Karpas-422 (cell line): ENCODE measurements at regions not wholly inside any gene's neighbourhood (a gene's known extent, or its start where the extent isn't known, plus 50 kb on each side); places are given as distances from the start of the nearest gene placed in this dataset.

Experiments used
- DNase-seq: peaks from one replicate; pipeline ENCODE4 v3.0.0-alpha.2; 2015
- H2AFZ ChIP-seq: fragments of 200-600 bp; sonication (generic); 2 replicates; pipeline ENCODE4 v1.6.1; 2014; ENCODE audit warnings: antibody characterized with exemption, low read length, mixed read lengths
- H3K27ac ChIP-seq: fragments of 200-600 bp; sonication (generic); 2 replicates; pipeline ENCODE4 v1.5.1; 2014; ENCODE audit warnings: mild to moderate bottlenecking, low read length, moderate library complexity
- H3K27me3 ChIP-seq: fragments of 200-600 bp; sonication (generic); 2 replicates; pipeline ENCODE4 v1.6.1; 2014; ENCODE audit warnings: low read length, mixed read lengths
- H3K36me3 ChIP-seq: fragments of 200-600 bp; sonication (generic); 2 replicates; pipeline ENCODE4 v1.6.1; 2014; ENCODE audit warnings: low read length, mixed read lengths; ENCODE audit not compliant: insufficient read depth
- H3K4me1 ChIP-seq: fragments of 200-600 bp; sonication (generic); 2 replicates; pipeline ENCODE4 v1.6.1; 2014; ENCODE audit warnings: mild to moderate bottlenecking, low read length, mixed read lengths
- H3K4me2 ChIP-seq: fragments of 200-600 bp; sonication (generic); 2 replicates; pipeline ENCODE4 v1.6.1; 2014; ENCODE audit warnings: low read length, low read depth, mild to moderate bottlenecking; ENCODE audit not compliant: poor library complexity, severe bottlenecking
- H3K4me3 ChIP-seq: fragments of 200-600 bp; sonication (generic); 2 replicates; pipeline ENCODE4 v1.5.1; 2014; ENCODE audit warnings: mild to moderate bottlenecking, antibody characterized with exemption, low read length, mixed read lengths
- H3K79me2 ChIP-seq: fragments of 200-600 bp; sonication (generic); 2 replicates; pipeline ENCODE4 v1.6.1; 2014; ENCODE audit warnings: mild to moderate bottlenecking, low read length, mixed read lengths
- H3K9ac ChIP-seq: fragments of 200-600 bp; sonication (generic); 2 replicates; pipeline ENCODE4 v1.6.0; 2014; ENCODE audit warnings: low read length
- H3K9me2 ChIP-seq: fragments of 200-600 bp; sonication (generic), shearing (Covaris generic); replicated peaks from 2 replicates; pipeline ENCODE4 v1.6.0; 2014; ENCODE audit warnings: mild to moderate bottlenecking, low read length, moderate library complexity; ENCODE audit not compliant: insufficient read depth
- H3K9me3 ChIP-seq: fragments of 300-700, 200-600 bp; sonication (generic); 2 replicates; pipeline ENCODE4 v1.6.1; 2014; ENCODE audit warnings: low read length, mixed read lengths
- H4K20me1 ChIP-seq: fragments of 200-600 bp; sonication (generic); 2 replicates; pipeline ENCODE4 v1.6.1; 2014; ENCODE audit warnings: mild to moderate bottlenecking, antibody characterized with exemption, low read length, low read depth; ENCODE audit not compliant: insufficient read depth

DNA sequence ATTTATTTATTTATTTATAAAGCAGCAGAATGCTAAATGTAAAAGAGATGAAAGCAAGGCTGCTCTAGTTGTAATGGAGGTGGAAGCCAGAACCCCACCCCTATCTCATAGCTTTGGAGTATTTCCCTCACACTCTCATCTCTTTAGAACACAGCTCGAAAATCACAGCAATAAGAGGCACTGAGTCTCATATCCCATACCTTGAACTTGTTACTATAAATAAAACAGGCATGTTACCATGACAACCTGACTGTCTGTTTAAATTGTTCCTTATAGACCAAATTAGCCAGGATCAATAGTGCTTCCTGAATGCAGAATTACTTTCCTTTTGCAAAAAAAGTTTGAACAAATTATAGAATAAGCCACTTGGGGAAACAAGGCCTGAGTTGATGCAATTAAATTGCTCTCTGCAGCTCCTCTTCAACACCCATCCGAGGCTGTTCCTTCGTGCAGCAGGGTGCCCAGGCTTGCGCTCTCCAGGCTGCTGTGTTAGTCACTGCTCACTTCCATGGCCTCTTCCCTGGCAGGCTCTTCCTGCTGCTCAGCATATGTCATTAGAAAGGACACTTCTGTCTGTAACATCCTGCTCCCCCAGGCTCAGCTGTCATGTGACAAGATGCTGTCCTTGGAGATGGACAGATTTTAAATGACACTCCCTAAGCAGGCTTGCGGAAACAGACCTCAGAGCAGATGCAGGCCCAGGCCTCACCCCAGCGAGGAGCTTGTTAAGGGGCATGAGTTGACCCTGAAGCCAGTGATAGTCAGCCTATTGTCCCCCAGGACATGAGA lies 120.2 kb downstream of the CARTPT start:
- Histone ChIP-seq H3K9me2 (no peaks in the 10 kb centered on the region), H4K20me1 (no peaks in the 10 kb centered on the region), H3K79me2 (no peaks in the 10 kb centered on the region), H3K4me2 (no peak overlapping the region), H3K27me3 (no peaks in the 10 kb centered on the region), H3K9ac (no peak overlapping the region), H2AFZ (no peak overlapping the region), H3K4me3 (no peak overlapping the region), H3K36me3 (no peaks in the 10 kb centered on the region), H3K27ac (no peak overlapping the region), H3K4me1 (peaks cover 6% of the 10 kb centered on the region), H3K9me3 (no peaks in the 10 kb centered on the region)
- DNase-seq = no peak

DNA sequence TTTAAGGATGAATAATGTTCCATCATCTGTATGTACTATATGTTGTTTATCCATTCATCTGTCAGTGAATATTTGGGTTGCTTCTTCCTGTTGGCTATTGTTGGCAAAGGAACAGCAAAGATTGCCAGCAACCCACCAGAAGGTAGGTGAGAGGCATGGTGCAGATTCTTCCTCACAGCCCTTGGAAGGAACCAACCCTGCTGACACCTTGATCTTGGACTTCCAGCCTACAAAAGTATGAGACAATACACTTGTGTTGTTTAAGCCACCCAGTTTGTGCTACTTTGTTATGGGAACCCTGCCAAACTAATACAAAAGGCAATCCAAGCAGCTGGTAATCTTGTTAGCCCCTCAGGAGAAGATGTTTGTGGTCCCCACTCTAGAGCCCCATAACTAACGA lies 122.0 kb downstream of the CARTPT start:
- Histone ChIP-seq H3K4me2 (no peak overlapping the region), H3K27ac (no peak overlapping the region), H3K79me2 (no peaks in the 10 kb centered on the region), H3K36me3 (no peaks in the 10 kb centered on the region), H3K9me3 (no peaks in the 10 kb centered on the region), H4K20me1 (no peaks in the 10 kb centered on the region), H3K4me1 (peaks cover 7% of the 10 kb centered on the region), H3K4me3 (no peak overlapping the region), H2AFZ (no peak overlapping the region), H3K9me2 (no peaks in the 10 kb centered on the region), H3K9ac (no peak overlapping the region), H3K27me3 (no peaks in the 10 kb centered on the region)
- no peak for DNase-seq

DNA sequence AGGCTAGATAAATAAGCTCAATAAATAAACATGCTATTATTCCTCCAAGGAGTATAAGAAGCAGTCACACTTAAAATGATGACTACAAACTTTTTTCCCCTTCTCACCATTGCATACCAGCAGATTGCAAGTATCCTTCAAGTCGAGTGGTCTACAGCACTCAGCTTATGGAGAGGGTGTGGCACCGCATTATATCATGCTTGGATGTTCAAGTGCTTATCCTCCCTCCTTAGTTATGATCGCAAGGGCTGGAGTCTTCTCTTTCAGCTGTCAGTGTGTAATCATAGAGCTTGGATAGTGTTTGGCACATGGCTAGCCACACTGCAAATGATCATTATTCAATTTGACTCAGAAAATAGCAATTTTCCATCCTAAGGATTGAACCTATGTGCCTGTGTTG lies 124.0 kb downstream of the CARTPT start:
- no peaks in the 10 kb centered on the region for H3K36me3 ChIP-seq
- H2AFZ ChIP-seq = no peak overlapping the region
- H3K4me3 ChIP-seq = no peak overlapping the region
- DNase-seq = no peak
- no peaks in the 10 kb centered on the region for H3K9me3 ChIP-seq
- H3K27ac ChIP-seq = no peak overlapping the region
- peaks cover 7% of the 10 kb centered on the region for H3K4me1 ChIP-seq
- no peaks in the 10 kb centered on the region for H3K9me2 ChIP-seq
- no peak overlapping the region for H3K9ac ChIP-seq
- H3K4me2 ChIP-seq = no peak overlapping the region
- no peaks in the 10 kb centered on the region for H3K79me2 ChIP-seq
- no peaks in the 10 kb centered on the region for H3K27me3 ChIP-seq
- H4K20me1 ChIP-seq = no peaks in the 10 kb centered on the region

DNA sequence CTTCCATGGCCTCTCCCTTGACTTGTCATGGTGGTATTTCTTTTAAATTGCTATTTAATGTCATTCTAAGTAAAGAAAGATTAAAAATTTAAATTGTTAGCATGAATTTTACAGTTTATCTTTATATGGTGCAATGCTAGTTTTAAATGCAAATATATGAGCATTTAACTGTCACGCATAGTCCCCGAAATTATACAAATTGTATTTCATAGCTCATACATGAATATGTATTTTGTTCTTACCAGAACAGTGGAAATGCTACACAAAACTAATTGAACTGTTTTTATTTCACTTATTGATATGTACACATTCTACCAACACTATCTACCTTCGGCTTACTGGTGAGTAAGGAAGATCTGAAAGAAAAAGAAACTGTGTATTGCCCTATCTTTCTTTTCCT lies 125.8 kb downstream of the CARTPT start:
- H3K4me2 ChIP-seq = no peak overlapping the region

DNA sequence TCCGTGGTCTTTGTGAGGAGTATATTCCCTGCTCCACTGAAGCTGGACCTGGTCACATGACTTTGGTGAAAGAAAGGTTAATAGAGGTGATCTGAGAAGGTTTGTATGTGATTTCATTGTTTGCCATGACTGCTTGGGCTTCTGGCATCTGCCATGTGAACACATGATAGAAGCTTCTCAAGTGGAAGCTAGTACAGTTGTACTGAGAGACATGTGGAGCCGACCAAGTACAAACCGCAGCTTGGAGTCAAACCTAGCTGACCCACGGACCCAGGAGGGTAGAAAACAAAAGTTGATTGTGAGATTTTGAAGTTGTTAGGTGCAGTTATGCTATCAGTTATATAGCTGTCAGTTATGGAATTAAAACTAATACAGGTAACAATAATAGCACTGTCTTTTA lies 140.4 kb downstream of the CARTPT start:
- no peaks in the 10 kb centered on the region for H3K9me2 ChIP-seq
- H3K27ac ChIP-seq = no peak overlapping the region
- H3K4me2 ChIP-seq = no peak overlapping the region
- no peaks in the 10 kb centered on the region for H3K4me1 ChIP-seq
- no peaks in the 10 kb centered on the region for H3K9me3 ChIP-seq
- H3K27me3 ChIP-seq = no peaks in the 10 kb centered on the region
- no peaks in the 10 kb centered on the region for H4K20me1 ChIP-seq
- no peak overlapping the region for H3K9ac ChIP-seq
- no peak overlapping the region for H2AFZ ChIP-seq
- no peak overlapping the region for H3K4me3 ChIP-seq
- no peaks in the 10 kb centered on the region for H3K36me3 ChIP-seq
- H3K79me2 ChIP-seq = no peaks in the 10 kb centered on the region
- no peak for DNase-seq

More for the DNA sequence above, 125.8 kb downstream of the CARTPT start:
- no peak for DNase-seq
- Histone ChIP-seq H2AFZ (no peak overlapping the region), H3K9me3 (no peaks in the 10 kb centered on the region), H3K27ac (no peak overlapping the region), H3K4me1 (peaks cover 7% of the 10 kb centered on the region), H3K4me3 (no peak overlapping the region), H3K27me3 (no peaks in the 10 kb centered on the region), H3K9me2 (no peaks in the 10 kb centered on the region), H3K36me3 (no peaks in the 10 kb centered on the region), H3K79me2 (no peaks in the 10 kb centered on the region), H3K9ac (no peak overlapping the region), H4K20me1 (no peaks in the 10 kb centered on the region)

DNA sequence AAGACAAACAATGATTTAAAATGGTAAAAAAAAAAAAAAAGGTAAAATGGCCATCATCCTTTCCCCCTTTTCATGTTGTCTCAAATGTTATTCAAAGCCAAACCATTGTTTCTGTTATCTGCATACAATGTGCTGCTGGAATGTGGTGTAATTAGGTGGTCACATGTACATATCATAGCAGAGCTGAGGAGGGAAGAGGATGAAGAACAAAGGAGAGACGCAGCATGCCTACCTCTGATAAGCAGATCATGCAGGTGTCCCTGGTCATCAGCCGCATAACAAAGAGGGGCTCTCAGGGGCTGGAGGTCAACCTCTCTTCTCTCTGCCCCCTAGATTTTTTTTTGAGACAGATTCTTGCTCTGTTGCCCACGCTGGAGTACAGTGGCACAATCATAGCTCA lies 141.0 kb downstream of the CARTPT start:
- Histone ChIP-seq H3K4me2 (no peak overlapping the region), H3K9me2 (no peaks in the 10 kb centered on the region), H3K4me1 (no peaks in the 10 kb centered on the region), H3K9me3 (no peaks in the 10 kb centered on the region), H3K36me3 (no peaks in the 10 kb centered on the region), H3K9ac (no peak overlapping the region), H3K27ac (no peak overlapping the region), H3K79me2 (no peaks in the 10 kb centered on the region), H3K4me3 (no peak overlapping the region), H2AFZ (no peak overlapping the region), H3K27me3 (no peaks in the 10 kb centered on the region), H4K20me1 (no peaks in the 10 kb centered on the region)
- no peak for DNase-seq

DNA sequence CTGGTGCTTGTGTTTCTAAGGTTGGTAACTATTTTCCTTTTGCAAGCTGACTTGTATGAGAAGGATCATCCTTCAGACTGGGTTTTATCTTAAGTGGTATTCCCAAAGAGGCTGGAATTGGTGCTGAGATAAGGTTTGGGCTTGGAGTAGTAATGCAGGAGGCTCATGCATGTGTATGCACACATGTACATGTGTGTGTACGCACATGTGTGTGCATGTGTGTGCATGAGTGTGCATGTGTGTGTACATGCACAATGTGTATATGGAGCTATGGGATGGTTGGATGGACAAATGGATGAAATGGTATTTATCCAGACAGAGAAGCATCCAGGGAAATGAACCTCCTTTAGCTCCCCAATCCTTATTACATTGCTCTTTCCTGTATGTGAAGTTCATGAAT lies 142.6 kb downstream of the CARTPT start:
- no peaks in the 10 kb centered on the region for H3K4me1 ChIP-seq

DNA sequence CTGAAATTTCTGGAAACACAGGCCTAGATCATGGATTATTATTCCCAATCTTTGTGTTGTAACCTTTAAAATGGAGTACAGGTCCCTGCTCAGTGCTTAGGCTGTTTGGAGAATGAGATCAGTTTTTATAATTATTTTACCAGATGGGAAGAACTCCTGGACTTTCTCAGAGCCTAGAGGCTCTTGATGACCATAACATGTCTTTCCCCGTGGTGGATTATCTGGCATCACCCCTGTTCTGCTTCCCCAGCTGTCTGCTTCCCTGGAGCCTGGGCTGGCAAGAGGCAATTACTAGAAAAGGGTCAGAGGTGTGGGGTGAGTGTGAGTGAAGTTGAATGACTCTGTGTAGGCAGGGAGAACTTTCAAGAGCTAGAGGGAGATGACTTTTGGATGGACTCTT lies 143.0 kb downstream of the CARTPT start:
- Histone ChIP-seq H3K4me3 (no peak overlapping the region), H4K20me1 (no peaks in the 10 kb centered on the region), H3K27ac (no peak overlapping the region), H3K9ac (no peak overlapping the region), H2AFZ (no peak overlapping the region), H3K27me3 (no peaks in the 10 kb centered on the region), H3K4me1 (no peaks in the 10 kb centered on the region), H3K9me2 (no peaks in the 10 kb centered on the region), H3K36me3 (no peaks in the 10 kb centered on the region), H3K79me2 (no peaks in the 10 kb centered on the region), H3K9me3 (no peaks in the 10 kb centered on the region), H3K4me2 (no peak overlapping the region)
- no peak for DNase-seq

More for the DNA sequence above, 142.6 kb downstream of the CARTPT start:
- Histone ChIP-seq H3K9me2 (no peaks in the 10 kb centered on the region), H3K4me2 (no peak overlapping the region), H3K27ac (no peak overlapping the region), H3K4me3 (no peak overlapping the region), H3K9ac (no peak overlapping the region), H2AFZ (no peak overlapping the region), H4K20me1 (no peaks in the 10 kb centered on the region), H3K27me3 (no peaks in the 10 kb centered on the region), H3K9me3 (no peaks in the 10 kb centered on the region), H3K36me3 (no peaks in the 10 kb centered on the region), H3K79me2 (no peaks in the 10 kb centered on the region)
- DNase-seq = no peak
